H1 (cell line): ENCODE measurements at regions not wholly inside any gene's neighbourhood (a gene's known extent, or its start where the extent isn't known, plus 50 kb on each side); places are given as distances from the start of the nearest gene placed in this dataset.
A peak's percentile ranks its signal among the peaks of the same experiment; 100 is the strongest.

ENCODE experiments used
- EZH2 ChIP-seq: fragments of 200-600 bp; sonication (generic); IDR thresholded peaks from 2 replicates; pipeline ENCODE4 v1.7.1; 2012; ENCODE audit warnings: low read depth, mild to moderate bottlenecking, moderate library complexity, low read length, inconsistent platforms; ENCODE audit not compliant: severe bottlenecking
- HDAC2 ChIP-seq, 2 experiments: fragments of 300-600 bp in 1 of 2; sonication (generic) in 1 of 2; IDR thresholded peaks; 2 replicates each; pipeline ENCODE4 v1.6.1; 2011 to 2012; ENCODE audit warnings: low read depth in 2 of 2, low read length in 2 of 2, mild to moderate bottlenecking in 2 of 2, moderate library complexity in 2 of 2, borderline replicate concordance in 1 of 2, inconsistent platforms in 1 of 2
- SP1 ChIP-seq: IDR thresholded peaks from 2 replicates; pipeline ENCODE4 v1.6.1; 2011; ENCODE audit warnings: low read depth, low read length

DNA sequence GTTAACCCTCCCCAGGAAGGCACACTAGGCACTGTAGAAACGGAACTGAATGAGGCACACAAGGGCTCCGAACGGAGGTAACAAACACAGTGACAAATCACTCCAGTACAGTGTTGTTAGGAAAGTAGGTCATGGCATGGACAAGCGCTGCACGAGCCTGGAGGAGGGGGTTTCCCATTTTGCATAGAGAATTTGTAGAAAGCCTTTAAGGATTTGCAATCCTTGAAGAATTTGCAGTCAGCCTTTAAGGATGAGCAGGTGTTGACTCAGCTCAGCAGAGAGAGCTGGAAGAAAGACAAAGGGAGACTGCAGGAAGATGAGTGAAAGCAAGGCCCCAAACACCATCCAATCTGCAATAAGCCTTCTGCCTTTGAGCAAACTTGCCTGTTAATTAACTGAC is 51.1 kb upstream of the PPP1R3C start (continued):
- TF ChIP-seq EZH2: no peak
- TF ChIP-seq SP1: peak; percentile 49
- TF ChIP-seq HDAC2 (IDR thresholded peaks at IDR 0.05; ENCODE audit: borderline replicate concordance in 1 of 2, low read depth in 2 of 2, low read length in 2 of 2): no peak
